NCI-H146 treated with DMSO at 0.1 percent for 48 hours (cell line): ENCODE measurements at regions not wholly inside any gene's neighbourhood (a gene's known extent, or its start where the extent isn't known, plus 50 kb on each side); places are given as distances from the start of the nearest gene placed in this dataset.
A peak's percentile ranks its signal among the peaks of the same experiment; 100 is the strongest.

Experiments used
- DNase-seq: peaks from one replicate; lab custom pipeline; 2025; ENCODE audit not compliant: unreplicated experiment; lab: John Stamatoyannopoulos, UW

DNA sequence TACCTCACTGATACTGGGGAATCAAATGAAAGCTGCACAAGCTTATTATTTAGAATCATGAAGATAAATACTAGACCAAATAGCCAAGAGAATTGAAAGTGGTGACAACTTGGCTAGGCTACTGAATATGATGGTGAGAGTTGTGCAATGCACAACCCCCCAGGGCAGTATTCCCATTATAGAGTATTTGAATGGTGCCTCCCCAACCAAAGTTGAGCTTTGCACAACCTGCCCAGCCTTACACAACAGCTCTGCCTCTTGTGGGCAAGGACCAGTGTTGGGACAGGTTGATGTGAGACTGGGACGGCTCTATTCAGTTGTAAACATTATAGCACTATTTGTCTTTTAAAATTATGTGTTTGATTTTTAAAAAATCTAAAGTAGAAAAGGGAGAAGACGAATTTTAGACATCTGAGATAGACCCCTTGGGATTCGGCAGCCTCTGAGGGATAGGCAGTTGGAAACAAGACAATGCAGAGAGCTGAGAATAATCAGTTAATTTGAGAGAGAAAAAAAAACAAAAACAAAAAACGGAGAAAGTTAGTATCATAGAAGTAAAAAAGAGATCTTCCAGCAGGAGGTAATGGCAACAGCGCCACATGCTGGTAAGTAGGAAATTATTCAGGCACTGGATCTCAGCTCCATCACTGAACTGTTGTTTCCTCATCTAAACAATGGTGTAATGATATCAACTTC, 91.0 kb upstream of the KCNA3 start:
- DNase-seq: peak; percentile 26

DNA sequence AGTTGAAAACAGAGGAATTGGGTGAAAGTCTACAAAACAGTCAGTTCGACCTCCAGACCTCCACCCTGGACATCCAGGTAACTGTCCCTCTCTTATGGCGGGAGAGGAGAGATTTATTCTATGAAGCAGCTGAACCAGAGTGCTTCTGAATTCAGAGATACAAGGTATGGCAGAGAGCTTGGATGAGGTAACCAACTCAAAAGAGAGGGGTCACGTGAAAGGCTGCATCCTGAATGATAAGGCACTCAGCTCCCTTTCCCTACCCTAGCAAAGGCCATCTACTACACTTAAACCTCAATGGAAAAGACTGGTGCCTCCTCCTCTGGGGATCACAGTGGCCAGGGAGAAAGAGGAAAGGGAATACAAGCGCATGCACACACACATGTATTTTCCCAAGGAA, 88.4 kb upstream of the KCNA3 start:
- DNase-seq: no peak

GRCh38 chr1:110760321-110760720, 85.6 kb upstream of the KCNA3 start:
- DNase-seq: no peak

GRCh38 chr1:110756506-110756905, 81.8 kb upstream of the KCNA3 start:
- DNase-seq: no peak

DNA sequence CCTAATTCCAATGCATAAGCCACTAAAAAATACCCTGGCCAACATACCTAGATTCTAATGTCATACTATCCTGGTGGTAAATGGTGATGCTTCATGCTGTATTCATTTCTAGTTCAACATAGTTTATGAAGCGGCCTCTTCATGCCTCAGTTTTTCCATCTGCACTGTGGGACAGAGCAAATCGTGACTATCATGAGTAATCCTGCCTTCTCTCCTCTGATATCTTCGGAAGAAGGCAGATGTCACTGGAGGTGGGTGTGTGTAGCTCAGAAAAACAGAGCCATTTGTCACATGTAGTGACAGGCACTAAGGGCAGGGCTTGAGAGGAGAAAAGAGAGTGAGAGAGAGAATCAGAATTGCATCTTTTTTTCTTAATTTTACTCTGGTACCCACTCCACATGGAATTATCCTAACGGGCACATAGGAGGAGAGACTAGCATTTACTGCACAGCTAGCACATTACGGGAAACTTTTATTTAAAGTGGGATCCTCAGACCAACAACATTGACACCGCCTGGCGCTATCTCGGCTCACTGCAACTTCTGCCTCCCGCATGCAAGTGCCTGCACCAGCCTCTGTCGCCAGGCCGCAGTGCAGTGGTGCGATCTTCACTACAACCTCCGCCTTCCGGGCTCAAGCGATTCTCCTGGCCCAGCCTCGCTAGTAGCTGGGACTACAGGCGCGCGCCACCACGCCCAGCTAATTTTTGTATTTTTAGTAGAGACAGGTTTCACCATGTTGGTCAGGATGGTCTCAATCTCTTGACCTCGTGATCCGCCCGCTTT, 78.4 kb upstream of the KCNA3 start:
- no peak for DNase-seq

GRCh38 chr1:110750562-110750961, 75.8 kb upstream of the KCNA3 start:
- DNase-seq: no peak

- no peak for DNase-seq
Measured at GRCh38 chr1:110749960-110750359, 75.2 kb upstream of the KCNA3 start.

DNA sequence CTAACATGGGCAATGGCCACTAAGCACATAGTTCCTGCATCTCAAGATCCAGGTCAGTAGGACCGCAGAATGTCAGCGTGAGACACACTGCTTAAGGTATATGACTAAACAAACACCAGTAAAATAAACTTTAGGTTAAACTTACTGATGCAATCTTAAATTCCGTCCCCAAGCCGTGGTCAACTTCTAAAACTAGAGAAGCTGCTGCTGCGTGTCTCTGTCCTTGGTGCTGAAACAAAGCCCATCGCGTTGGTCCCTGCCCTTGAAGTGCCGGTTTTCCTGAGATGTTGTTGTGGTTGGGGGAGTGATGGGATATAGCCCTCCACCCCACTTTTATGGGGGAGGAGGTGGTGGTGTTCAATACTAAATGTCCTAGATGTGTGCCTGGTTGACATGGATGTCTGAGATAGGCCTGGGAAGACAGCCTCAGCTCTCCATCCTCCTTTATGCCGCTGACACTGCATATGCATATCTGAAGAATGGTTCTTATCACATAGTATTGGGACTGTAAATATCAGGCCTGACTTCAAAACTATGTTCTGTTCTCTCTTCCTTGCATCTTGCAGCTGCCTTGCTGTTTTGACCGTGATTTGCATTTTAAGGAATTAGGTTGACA, 72.0 kb upstream of the KCNA3 start:
- DNase-seq: no peak

GRCh38 chr1:110743397-110743796, 68.7 kb upstream of the KCNA3 start:
- DNase-seq: no peak

DNA sequence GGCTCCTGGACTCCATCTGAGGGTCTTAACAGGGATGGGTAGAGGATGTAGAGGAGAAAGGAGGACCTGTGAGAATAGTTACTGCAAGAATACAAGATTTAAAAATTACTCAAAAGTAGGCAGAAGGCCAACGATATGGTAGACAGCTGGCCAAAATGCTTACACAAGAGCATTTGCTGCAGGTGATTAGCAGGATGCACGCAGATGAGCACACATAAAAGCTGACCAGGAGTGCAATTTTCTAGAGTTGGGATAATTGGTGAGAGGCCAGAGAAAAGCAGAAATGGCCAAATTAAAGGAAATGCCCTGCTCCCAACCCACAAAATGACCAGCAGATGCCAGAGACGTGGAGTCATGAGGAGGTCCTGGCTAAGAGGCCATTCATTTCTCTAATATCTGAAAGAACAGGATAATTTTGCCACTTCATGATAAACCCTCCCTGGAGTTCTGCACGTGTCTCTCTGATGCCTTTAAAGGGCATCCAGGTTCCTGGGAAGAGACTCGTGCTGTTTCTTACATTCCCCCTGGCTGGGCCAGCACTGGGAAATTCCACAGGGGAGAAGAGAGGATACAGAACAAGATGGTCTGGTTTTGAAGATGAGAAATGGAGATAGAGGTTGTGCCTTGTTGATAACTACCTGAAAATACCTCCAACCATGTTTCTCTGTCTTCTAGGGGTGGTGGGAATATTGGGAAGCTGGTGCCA, 62.3 kb upstream of the KCNA3 start:
- DNase-seq: no peak

DNA sequence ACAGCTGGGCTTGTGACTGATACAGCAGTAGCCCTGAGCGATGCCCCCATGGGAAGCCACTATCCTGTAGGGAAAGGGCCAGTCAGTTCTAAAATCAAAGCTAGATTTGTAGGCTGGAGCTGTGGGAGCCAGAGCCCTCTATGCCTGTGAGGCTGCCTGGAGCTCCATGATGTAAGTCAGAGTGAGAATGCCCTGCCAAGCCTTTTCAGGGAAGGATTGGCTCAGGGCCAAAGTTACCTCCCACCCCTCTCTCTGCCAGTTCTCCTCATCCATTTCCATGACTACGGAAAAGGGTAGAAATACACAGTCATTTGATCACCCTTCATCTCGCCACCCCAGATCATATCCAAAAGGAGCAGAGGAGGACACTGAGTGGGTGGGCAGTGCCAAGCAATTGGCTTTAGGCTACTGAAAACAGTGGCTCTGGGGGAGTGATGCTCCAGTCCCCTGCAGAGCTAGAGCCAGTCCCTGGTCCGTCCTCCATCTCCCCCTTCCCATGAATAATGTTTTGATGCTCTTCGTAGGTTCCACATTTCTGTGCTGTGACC, 59.5 kb upstream of the KCNA3 start:
- DNase-seq: no peak

GRCh38 chr1:110731529-110731928, 56.8 kb upstream of the KCNA3 start:
- no peak for DNase-seq

GRCh38 chr1:110728388-110729001, 53.8 kb upstream of the KCNA3 start:
- DNase-seq: no peak

DNA sequence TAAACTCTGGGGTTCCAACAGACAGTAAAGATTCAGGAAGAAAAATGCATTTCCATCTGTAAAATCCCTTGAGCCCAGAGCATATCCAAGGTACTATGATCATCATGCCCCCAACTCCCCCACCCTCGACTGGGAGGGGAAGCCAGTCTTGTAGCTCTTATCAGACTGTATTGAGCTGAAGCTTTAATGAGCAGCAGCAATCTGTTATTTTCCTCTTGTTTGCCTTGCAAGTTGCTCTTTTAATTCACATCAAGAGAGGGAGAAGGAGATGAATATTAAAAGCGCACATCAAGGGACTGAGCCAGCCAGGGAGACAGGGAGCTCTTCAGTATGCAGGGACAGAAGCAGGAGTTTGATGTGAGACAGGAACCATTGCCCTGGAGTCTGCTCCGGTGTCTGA, 52.5 kb upstream of the KCNA3 start:
- DNase-seq: no peak

DNA sequence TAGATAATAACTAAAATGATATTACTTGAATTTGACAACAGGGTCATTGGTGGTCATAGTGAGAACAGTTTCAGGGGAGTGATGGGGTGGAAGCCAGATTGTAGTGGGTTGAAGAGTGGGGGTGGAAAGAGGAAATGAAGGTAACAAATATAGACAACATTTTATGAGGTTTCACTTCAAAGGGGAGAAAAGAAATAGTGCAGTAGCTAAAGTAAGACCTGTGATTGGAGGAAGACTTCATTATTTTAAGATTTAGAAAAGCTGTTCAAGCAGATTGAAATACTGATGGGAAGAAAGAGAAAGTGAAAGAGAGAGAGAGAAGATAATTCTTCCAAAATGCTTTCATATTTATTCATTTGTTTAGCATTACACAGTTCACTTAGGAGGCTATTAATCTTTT, 52.0 kb upstream of the KCNA3 start:
- no peak for DNase-seq
